ENCODE measurements at regions not wholly inside any gene's neighbourhood (a gene's known extent, or its start where the extent isn't known, plus 50 kb on each side); places are given as distances from the start of the nearest gene placed in this dataset.

- TF ChIP-seq POLR2AphosphoS5 (IDR thresholded peaks at IDR 0.05) (no peak), POLR2A (IDR thresholded peaks at IDR 0.05) (no peak), EP300 (IDR thresholded peaks at IDR 0.05; ENCODE audit: low read depth) (no peak)
- TF ChIP-seq, protein P1, sequence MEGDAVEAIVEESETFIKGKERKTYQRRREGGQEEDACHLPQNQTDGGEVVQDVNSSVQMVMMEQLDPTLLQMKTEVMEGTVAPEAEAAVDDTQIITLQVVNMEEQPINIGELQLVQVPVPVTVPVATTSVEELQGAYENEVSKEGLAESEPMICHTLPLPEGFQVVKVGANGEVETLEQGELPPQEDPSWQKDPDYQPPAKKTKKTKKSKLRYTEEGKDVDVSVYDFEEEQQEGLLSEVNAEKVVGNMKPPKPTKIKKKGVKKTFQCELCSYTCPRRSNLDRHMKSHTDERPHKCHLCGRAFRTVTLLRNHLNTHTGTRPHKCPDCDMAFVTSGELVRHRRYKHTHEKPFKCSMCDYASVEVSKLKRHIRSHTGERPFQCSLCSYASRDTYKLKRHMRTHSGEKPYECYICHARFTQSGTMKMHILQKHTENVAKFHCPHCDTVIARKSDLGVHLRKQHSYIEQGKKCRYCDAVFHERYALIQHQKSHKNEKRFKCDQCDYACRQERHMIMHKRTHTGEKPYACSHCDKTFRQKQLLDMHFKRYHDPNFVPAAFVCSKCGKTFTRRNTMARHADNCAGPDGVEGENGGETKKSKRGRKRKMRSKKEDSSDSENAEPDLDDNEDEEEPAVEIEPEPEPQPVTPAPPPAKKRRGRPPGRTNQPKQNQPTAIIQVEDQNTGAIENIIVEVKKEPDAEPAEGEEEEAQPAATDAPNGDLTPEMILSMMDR (IDR thresholded peaks at IDR 0.05): no peak
These were observed 407.2 kb upstream of the PIK3R1 start for GRCh38 chr5:67808340-67808739.
